ENCODE measurements at regions not wholly inside any gene's neighbourhood (a gene's known extent, or its start where the extent isn't known, plus 50 kb on each side); places are given as distances from the start of the nearest gene placed in this dataset.

GRCh38 chr11:80118073-80118472 lies 677.2 kb upstream of the TENM4 start:
- TF ChIP-seq CTCF (IDR thresholded peaks at IDR 0.05; ENCODE audit: low read depth, low read length, poor library complexity, severe bottlenecking) (no peak), EZH2phosphoT487 (IDR thresholded peaks at IDR 0.05; ENCODE audit: borderline replicate concordance, low read length) (no peak)
